Endothelial cell (in vitro differentiated cells): ENCODE measurements at regions not wholly inside any gene's neighbourhood (a gene's known extent, or its start where the extent isn't known, plus 50 kb on each side); places are given as distances from the start of the nearest gene placed in this dataset.

Experiments
- DNase-seq: peaks from one replicate; pipeline ENCODE4 v3.0.0; 2021; ENCODE audit warnings: low spot score
- H3K27ac Mint-ChIP-seq: one replicate; pipeline ENCODE4 v1.8.0; 2021; ENCODE audit warnings: mixed read lengths, inconsistent platforms; ENCODE audit not compliant: unreplicated experiment
- H3K27me3 Mint-ChIP-seq: one replicate; pipeline ENCODE4 v1.8.0; 2021; ENCODE audit warnings: mild to moderate bottlenecking, moderate library complexity, mixed read lengths, inconsistent platforms; ENCODE audit not compliant: unreplicated experiment
- H3K36me3 Mint-ChIP-seq: one replicate; pipeline ENCODE4 v1.8.0; 2021; ENCODE audit warnings: mild to moderate bottlenecking, low read depth, mixed read lengths, inconsistent platforms; ENCODE audit not compliant: unreplicated experiment
- H3K4me1 Mint-ChIP-seq: one replicate; pipeline ENCODE4 v1.8.0; 2021; ENCODE audit warnings: mild to moderate bottlenecking, mixed read lengths, inconsistent platforms; ENCODE audit not compliant: unreplicated experiment
- H3K4me3 Mint-ChIP-seq: one replicate; pipeline ENCODE4 v1.8.0; 2021; ENCODE audit warnings: mild to moderate bottlenecking, mixed read lengths, inconsistent platforms; ENCODE audit not compliant: unreplicated experiment
- H3K9me3 Mint-ChIP-seq: one replicate; pipeline ENCODE4 v1.8.0; 2021; ENCODE audit warnings: mixed read lengths, inconsistent platforms; ENCODE audit not compliant: unreplicated experiment
- CTCF ChIP-seq: fragments of 200-600 bp; sonication (generic); IDR thresholded peaks from one replicate; pipeline ENCODE4 v1.5.0; 2021; ENCODE audit warnings: antibody characterized with exemption; ENCODE audit not compliant: unreplicated experiment

DNA sequence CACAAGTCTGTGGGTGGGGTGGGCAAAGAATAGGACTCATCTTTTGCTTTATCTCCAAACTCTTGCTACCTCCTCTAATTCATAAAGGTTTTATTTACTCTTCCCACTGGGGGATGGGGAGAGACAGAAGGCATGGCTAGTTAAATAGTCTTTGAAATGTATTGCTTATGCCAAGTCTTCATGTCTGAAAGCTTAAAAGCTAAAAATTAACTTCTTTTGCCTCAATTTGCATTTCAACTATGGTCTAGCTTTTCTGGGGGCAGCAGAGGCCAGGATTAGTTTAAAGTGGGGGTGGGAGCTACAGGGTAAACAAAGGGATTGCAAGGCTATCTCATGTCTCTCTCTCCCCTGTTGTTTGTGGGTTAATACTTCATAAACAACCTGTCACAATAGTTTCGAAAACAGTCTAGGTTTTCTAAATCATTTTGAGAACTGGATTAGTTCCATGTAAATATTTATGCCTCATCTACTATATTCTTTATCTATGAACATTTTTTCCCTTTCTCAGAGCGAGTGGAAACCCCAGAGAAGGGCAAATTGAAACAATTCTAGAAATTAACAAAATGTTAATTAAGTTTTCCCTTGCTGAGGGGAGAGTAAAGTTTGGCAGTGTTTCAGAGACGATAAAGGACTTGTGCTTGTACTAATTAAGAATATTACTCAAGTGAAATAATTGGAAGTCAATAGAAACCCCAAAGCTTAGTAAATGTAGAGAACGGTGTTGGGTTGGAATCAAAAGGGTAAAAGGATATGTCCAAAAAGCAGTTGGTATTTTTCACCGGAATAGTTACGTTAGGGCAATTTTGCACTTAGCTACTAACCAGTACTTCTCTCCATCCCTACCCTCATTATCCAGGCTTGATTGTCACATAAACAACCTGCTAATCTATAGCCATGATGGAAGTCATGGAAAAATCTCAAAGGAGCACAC, 182.2 kb downstream of the GIPC2 start:
- DNase-seq, result no peak
- Mint-ChIP-seq H3K27me3 (no peaks in the 10 kb centered on the region), H3K27ac (no peak overlapping the region), H3K9me3 (no peaks in the 10 kb centered on the region), H3K36me3 (no peaks in the 10 kb centered on the region), H3K4me3 (no peak overlapping the region), H3K4me1 (no peaks in the 10 kb centered on the region)
- TF ChIP-seq CTCF, result no peak

DNA sequence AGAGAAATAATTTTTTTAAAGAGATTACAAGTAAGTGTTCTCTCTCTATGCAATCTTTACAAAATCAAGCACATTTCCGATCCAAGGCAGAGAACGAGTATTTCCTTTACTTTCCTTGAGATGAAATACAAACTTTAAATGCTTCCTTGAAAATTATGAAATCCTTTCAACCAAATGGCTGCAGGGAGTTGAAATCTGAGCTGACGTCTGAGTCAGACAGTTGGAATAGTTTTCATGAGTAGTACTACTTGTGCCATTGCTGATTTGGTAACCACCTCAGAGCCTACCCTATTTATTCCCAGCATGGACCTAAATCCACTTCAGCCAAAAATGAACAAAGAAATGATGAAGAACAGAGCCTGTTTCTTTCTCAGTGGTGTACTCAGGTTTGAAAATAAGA, 183.6 kb downstream of the GIPC2 start:
- no peak overlapping the region for H3K4me3 Mint-ChIP-seq
- H3K27ac Mint-ChIP-seq, result no peak overlapping the region
- H3K36me3 Mint-ChIP-seq, result no peaks in the 10 kb centered on the region
- no peaks in the 10 kb centered on the region for H3K27me3 Mint-ChIP-seq
- DNase-seq, result no peak
- H3K4me1 Mint-ChIP-seq, result no peaks in the 10 kb centered on the region
- no peak for TF ChIP-seq CTCF
- H3K9me3 Mint-ChIP-seq, result no peaks in the 10 kb centered on the region

GRCh38 chr1:78231477-78231876, 185.7 kb downstream of the GIPC2 start:
- no peaks in the 10 kb centered on the region for H3K27me3 Mint-ChIP-seq

GRCh38 chr1:78231894-78232293, 186.1 kb downstream of the GIPC2 start:
- Mint-ChIP-seq H3K4me3 (no peak overlapping the region), H3K27ac (no peak overlapping the region), H3K36me3 (no peaks in the 10 kb centered on the region), H3K4me1 (no peaks in the 10 kb centered on the region), H3K27me3 (no peaks in the 10 kb centered on the region), H3K9me3 (no peaks in the 10 kb centered on the region)
- TF ChIP-seq CTCF, result no peak
- no peak for DNase-seq

More at GRCh38 chr1:78231477-78231876, 185.7 kb downstream of the GIPC2 start:
- no peak for DNase-seq
- H3K27ac Mint-ChIP-seq, result no peak overlapping the region
- no peaks in the 10 kb centered on the region for H3K9me3 Mint-ChIP-seq
- no peaks in the 10 kb centered on the region for H3K4me1 Mint-ChIP-seq
- TF ChIP-seq CTCF, result no peak
- H3K4me3 Mint-ChIP-seq, result no peak overlapping the region
- no peaks in the 10 kb centered on the region for H3K36me3 Mint-ChIP-seq

DNA sequence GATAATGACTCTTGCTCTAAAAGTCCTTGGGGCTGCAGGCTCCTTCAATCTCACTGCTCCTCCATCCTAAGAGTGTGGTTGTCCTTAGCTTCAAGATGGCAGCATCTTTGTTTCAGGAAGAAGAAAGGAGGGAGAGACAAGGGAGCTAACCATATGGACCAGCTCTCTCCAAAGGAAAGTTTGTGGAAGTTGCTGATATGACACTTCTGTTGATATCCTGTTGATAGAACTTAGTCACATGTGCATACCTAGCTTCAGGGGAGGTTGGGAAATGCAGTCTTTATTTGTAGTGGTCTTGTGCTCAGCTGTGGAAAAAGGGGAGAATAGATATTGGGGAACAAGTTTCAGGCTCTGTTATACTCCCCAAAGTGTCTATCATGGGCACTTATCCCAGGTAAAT, 186.9 kb downstream of the GIPC2 start:
- Mint-ChIP-seq H3K4me3 (no peak overlapping the region), H3K4me1 (no peaks in the 10 kb centered on the region), H3K27ac (no peak overlapping the region), H3K27me3 (no peaks in the 10 kb centered on the region), H3K36me3 (no peaks in the 10 kb centered on the region), H3K9me3 (no peaks in the 10 kb centered on the region)
- TF ChIP-seq CTCF, result no peak
- DNase-seq, result no peak
